H4 (cell line): ENCODE measurements at regions not wholly inside any gene's neighbourhood (a gene's known extent, or its start where the extent isn't known, plus 50 kb on each side); places are given as distances from the start of the nearest gene placed in this dataset.
A peak's percentile ranks its signal among the peaks of the same experiment; 100 is the strongest.
"Not testable (repeated sequence)": the region's sequence is repeated elsewhere in the genome, so short reads cannot be mapped to it uniquely, and the experiment has no call there.

Experiments
- DNase-seq: peaks from one replicate; pipeline ENCODE4 v3.0.0-alpha.2; 2015; ENCODE audit warnings: low spot score

GRCh38 chr9:10835791-10836463 is 223.1 kb upstream of the PTPRD start:
- DNase-seq, result no peak

GRCh38 chr9:10843151-10843550 is 230.3 kb upstream of the PTPRD start:
- DNase-seq, result no peak

- no peak for DNase-seq
Measured at GRCh38 chr9:10855847-10856246, 243.0 kb upstream of the PTPRD start.

- no peak for DNase-seq
Measured at GRCh38 chr9:10858817-10859216, 246.0 kb upstream of the PTPRD start.

GRCh38 chr9:10863476-10863875 is 250.7 kb upstream of the PTPRD start:
- no peak for DNase-seq

GRCh38 chr9:10867194-10867593 is 254.4 kb upstream of the PTPRD start:
- DNase-seq, result no peak

- DNase-seq, result no peak
Measured at GRCh38 chr9:10869687-10870086, 256.9 kb upstream of the PTPRD start.

- no peak for DNase-seq
Measured at GRCh38 chr9:10873999-10874398, 261.2 kb upstream of the PTPRD start.

GRCh38 chr9:10875752-10876151 is 262.9 kb upstream of the PTPRD start:
- peak; percentile 2 for DNase-seq

- DNase-seq, result no peak
Measured at GRCh38 chr9:10876333-10876732, 263.5 kb upstream of the PTPRD start.

GRCh38 chr9:10890266-10890665 is 277.5 kb upstream of the PTPRD start:
- DNase-seq, result not testable (repeated sequence)

GRCh38 chr9:10899509-10899908 is 286.7 kb upstream of the PTPRD start:
- no peak for DNase-seq

- no peak for DNase-seq
Measured at GRCh38 chr9:10903969-10904368, 291.2 kb upstream of the PTPRD start.

GRCh38 chr9:10910779-10911178 is 298.0 kb upstream of the PTPRD start:
- no peak for DNase-seq

GRCh38 chr9:10911373-10911772 is 298.6 kb upstream of the PTPRD start:
- DNase-seq, result no peak

GRCh38 chr9:10917001-10917400 is 304.2 kb upstream of the PTPRD start:
- DNase-seq, result no peak

GRCh38 chr9:10921671-10922070 is 308.9 kb upstream of the PTPRD start:
- DNase-seq, result no peak

GRCh38 chr9:10925896-10926295 is 313.1 kb upstream of the PTPRD start:
- no peak for DNase-seq

- no peak for DNase-seq
Measured at GRCh38 chr9:10928372-10928771, 315.6 kb upstream of the PTPRD start.

- no peak for DNase-seq
Measured at GRCh38 chr9:10930081-10930480, 317.3 kb upstream of the PTPRD start.

- no peak for DNase-seq
Measured at GRCh38 chr9:10946676-10947410, 334.0 kb upstream of the PTPRD start.

- DNase-seq, result no peak
Measured at GRCh38 chr9:10957878-10958277, 345.1 kb upstream of the PTPRD start.

GRCh38 chr9:10961883-10962282 is 349.1 kb upstream of the PTPRD start:
- no peak for DNase-seq

GRCh38 chr9:10983251-10983650 is 370.4 kb upstream of the PTPRD start:
- DNase-seq, result no peak
